ENCODE measurements at regions not wholly inside any gene's neighbourhood (a gene's known extent, or its start where the extent isn't known, plus 50 kb on each side); places are given as distances from the start of the nearest gene placed in this dataset.

- TF ChIP-seq IKZF2 (IDR thresholded peaks at IDR 0.05), result no peak
- no peak for TF ChIP-seq ATF2 (IDR thresholded peaks at IDR 0.05; ENCODE audit: low read length)
Measured at GRCh38 chr1:87674791-87675190, 346.1 kb downstream of the LMO4 start.

Measured in GM12878 (cell line).